Heart left ventricle (tissue), 13 donors: ENCODE measurements at regions not wholly inside any gene's neighbourhood (a gene's known extent, or its start where the extent isn't known, plus 50 kb on each side); places are given as distances from the start of the nearest gene placed in this dataset.

Experiments used
- CTCF ChIP-seq, 12 donors: fragments of 200-600 bp; sonication (generic) in 4 of 12; IDR thresholded peaks; one replicate each; pipeline versions ENCODE4 v1.5.0 to v1.8.0; 2018 to 2022; ENCODE audit warnings: antibody characterized with exemption in 12 of 12, mild to moderate bottlenecking in 5 of 12
- POLR2A ChIP-seq, 2 donors: fragments of 450-650 bp; IDR thresholded peaks; one replicate each; pipeline ENCODE4 v1.6.1; 2017; ENCODE audit warnings: antibody characterized with exemption in 2 of 2, mild to moderate bottlenecking in 2 of 2, moderate library complexity in 2 of 2
- donor health status: ischemic (EF 13 %, LVEDD 7.1; RV severe dilation, severe dysfunction).
- donor health status: DM: no; HTN: yes; CAD: no.
- donor health status: DM: no; HTN: no; CAD: no.
- donor health status: ischemic (EF 25% LVEDD 6.9; RV normal size, moderate dysfunction).
- donor health status: ischemic (EF 25% LVEDD 5.7; RV mildly dilated, moderate dysfunction).
- donor health status: ischemic (EF 35%, LVEDD 5.7; RV mildly dilated, moderate dysfunction).
- donor health status: nonischemic (EF 11% LVEDD 7.7; RV severe dilation, severe dysfunction).
- donor health status: DM: yes; HTN: yes; CAD: no.
- donor health status: PGD.
- donor health status: ischemic (EF 29% LVEDD 5.4; RV normal size, mild dysfunction).
- donor health status: nonischemic (EF 23%, LVEDD 6.1; RV moderate dilation, normal function).

DNA sequence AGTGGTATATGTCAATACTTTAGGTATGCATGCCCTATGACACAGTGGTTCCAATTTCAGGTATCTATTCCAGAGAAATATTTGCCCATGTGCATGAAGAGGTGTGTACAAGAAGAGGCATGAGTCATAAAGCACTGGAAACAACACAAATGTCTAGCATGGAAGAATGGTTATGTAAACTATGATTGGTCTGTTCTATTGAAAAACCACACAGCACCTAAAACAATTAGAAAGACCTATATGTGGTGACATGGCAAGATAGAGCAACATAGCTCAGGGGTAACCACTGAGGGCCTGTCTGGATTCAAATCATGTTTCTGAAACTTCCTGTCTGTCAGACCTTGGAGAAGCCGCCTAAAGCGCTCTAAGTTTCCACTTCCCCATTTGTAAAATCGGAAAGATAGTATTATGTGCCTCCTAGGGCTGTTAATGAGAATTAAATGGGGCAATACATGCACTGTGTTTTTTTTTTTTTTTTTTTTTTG, 63.4 kb upstream of the GPCPD1 start:
- TF ChIP-seq POLR2A (IDR thresholded peaks at IDR 0.05): no peak
- TF ChIP-seq CTCF (IDR thresholded peaks at IDR 0.05): no peak
